ENCODE measurements at regions not wholly inside any gene's neighbourhood (a gene's known extent, or its start where the extent isn't known, plus 50 kb on each side); places are given as distances from the start of the nearest gene placed in this dataset.

DNA sequence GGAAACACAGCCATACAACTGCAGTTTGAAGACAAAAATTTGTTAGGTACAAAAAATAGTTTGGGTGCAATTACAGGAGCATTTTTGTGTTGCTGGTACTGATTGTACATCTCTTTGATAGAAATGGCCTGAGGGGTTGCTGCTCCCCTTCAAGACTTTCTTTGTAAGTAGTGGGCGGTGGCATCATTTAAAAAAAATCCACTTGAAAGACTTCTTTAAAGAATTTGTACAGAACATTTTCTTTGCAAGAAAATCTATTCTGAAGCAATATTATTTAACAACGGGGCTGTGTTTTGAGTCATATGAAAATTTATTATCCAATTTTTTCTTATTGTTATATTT, 144.1 kb upstream of the CAV2 start:
- Histone ChIP-seq H3K4me3 (no peak overlapping the region), H3K27ac (peak overlapping the region; percentile 44 to 69 (median 68)), H3K4me1 (peaks cover 0 to 40% (median 22%) of the 10 kb centered on the region in 4 donors), H3K27me3 (no peaks in the 10 kb centered on the region), H3K36me3 (no peaks in the 10 kb centered on the region), H3K9me3 (no peaks in the 10 kb centered on the region)
- WGBS (ENCODE audit: insufficient coverage, low coverage, low lambda C conversion rate, missing lambda C conversion rate): 45% methylated on average over 2 of the region's 2 CpGs
- intact Hi-C loops (cut with DNase I): no loop called here
- TF ChIP-seq POLR2A (IDR thresholded peaks at IDR 0.05): no peak
- TF ChIP-seq, protein P1, sequence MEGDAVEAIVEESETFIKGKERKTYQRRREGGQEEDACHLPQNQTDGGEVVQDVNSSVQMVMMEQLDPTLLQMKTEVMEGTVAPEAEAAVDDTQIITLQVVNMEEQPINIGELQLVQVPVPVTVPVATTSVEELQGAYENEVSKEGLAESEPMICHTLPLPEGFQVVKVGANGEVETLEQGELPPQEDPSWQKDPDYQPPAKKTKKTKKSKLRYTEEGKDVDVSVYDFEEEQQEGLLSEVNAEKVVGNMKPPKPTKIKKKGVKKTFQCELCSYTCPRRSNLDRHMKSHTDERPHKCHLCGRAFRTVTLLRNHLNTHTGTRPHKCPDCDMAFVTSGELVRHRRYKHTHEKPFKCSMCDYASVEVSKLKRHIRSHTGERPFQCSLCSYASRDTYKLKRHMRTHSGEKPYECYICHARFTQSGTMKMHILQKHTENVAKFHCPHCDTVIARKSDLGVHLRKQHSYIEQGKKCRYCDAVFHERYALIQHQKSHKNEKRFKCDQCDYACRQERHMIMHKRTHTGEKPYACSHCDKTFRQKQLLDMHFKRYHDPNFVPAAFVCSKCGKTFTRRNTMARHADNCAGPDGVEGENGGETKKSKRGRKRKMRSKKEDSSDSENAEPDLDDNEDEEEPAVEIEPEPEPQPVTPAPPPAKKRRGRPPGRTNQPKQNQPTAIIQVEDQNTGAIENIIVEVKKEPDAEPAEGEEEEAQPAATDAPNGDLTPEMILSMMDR (IDR thresholded peaks at IDR 0.05): no peak
- ATAC-seq (no peak), DNase-seq (no peak)

- H3K9me3 ChIP-seq: no peaks in the 10 kb centered on the region
- no peak overlapping the region for H3K4me3 ChIP-seq
- DNase-seq (peak in 1 of 3 donors; percentile 46), ATAC-seq (peak; percentile 12 to 55 (median 38))
- TF ChIP-seq, protein P1 (IDR thresholded peaks at IDR 0.05): no peak
- no peak for TF ChIP-seq POLR2A (IDR thresholded peaks at IDR 0.05)
- no peaks in the 10 kb centered on the region for H3K36me3 ChIP-seq
- H3K4me1 ChIP-seq: peaks cover 0 to 40% (median 22%) of the 10 kb centered on the region in 4 donors
- WGBS (ENCODE audit: insufficient coverage, low coverage, low lambda C conversion rate, missing lambda C conversion rate): no CpG with 5 or more reads among the region's 1 CpG
- H3K27me3 ChIP-seq: no peaks in the 10 kb centered on the region
- H3K27ac ChIP-seq: no peak overlapping the region
- intact Hi-C loops (cut with DNase I): no loop called here
Measured at GRCh38 chr7:116356333-116356965, 143.1 kb upstream of the CAV2 start.

DNA sequence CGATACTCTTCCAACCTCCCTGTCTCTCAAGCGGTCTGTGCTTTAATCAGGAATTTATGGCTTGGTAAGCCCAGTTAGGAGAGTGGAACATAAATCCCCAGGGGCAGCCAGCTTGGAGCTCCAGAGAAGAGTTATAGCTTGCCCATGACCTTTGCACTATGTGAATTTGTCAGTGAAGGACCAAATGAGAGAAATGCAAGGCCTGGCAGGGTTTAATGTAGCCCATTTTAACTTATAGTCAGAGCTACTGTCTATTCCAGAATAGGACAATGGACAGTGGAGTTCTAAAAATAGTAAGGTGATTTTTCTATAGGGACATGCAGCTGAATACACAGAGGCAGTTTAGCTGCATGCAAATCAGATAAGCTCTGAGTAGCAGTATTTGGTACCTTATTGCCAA, 142.6 kb upstream of the CAV2 start:
- intact Hi-C loops (cut with DNase I): no loop called here
- 79% methylated on average over 2 of the region's 2 CpGs for WGBS (ENCODE audit: insufficient coverage, low coverage, low lambda C conversion rate, missing lambda C conversion rate)

DNA sequence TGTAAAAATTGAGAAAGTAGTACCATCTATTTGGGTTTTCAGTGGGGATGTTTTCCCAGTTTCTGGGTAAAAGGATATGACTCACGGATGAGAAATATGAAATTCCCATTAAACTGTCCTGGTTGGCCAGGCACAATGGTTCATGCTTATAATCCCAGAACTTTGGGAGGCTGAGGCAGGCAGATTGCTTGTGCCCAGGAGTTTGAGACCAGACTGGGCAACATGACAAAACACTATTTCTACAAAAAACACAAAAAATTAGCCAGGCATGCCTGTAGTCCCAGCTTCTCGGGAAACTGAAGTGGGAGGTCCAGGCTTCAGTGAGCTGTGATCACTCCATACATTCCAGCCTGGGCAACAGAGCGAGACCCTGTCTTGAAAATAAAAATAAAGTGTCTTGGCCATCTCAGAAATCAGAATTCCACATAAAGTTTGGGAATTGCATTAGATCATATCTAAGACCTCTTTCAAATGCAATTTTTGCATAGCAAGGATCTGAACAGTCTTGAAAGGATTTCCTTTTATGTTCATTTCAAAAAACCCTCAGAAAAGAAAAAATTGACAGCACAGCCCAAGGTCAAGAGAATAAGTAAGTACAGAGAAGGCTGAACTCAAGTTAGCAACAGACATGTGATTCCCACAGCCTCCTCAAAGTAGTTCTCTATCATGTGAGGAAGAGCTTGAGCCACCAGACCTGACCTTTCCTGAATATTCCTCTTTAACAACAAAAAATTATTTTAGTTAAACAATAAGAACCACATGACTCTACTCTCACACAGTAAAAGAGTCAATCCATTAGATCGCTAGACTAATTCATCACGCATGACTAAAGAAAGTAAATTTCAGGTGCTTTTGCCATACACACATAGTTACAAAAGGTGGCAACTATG, 141.5 kb upstream of the CAV2 start:
- Histone ChIP-seq H3K4me3 (no peak overlapping the region), H3K4me1 (peaks cover 0 to 40% (median 22%) of the 10 kb centered on the region in 4 donors), H3K27me3 (no peaks in the 10 kb centered on the region), H3K9me3 (no peaks in the 10 kb centered on the region), H3K36me3 (no peaks in the 10 kb centered on the region), H3K27ac (no peak overlapping the region)
- 83% methylated on average over 5 of the region's 5 CpGs for WGBS (ENCODE audit: insufficient coverage, low coverage, low lambda C conversion rate, missing lambda C conversion rate)
- ATAC-seq (no peak), DNase-seq (no peak)
- intact Hi-C loops (cut with DNase I): no loop called here
- TF ChIP-seq, protein P1 (IDR thresholded peaks at IDR 0.05): no peak
- no peak for TF ChIP-seq POLR2A (IDR thresholded peaks at IDR 0.05)

More for the DNA sequence above, 142.6 kb upstream of the CAV2 start:
- TF ChIP-seq, protein P1 (IDR thresholded peaks at IDR 0.05): no peak
- no peak for TF ChIP-seq POLR2A (IDR thresholded peaks at IDR 0.05)
- H3K36me3 ChIP-seq: no peaks in the 10 kb centered on the region
- no peak overlapping the region for H3K27ac ChIP-seq
- H3K4me1 ChIP-seq: peaks cover 0 to 40% (median 22%) of the 10 kb centered on the region in 4 donors
- no peaks in the 10 kb centered on the region for H3K9me3 ChIP-seq
- ATAC-seq: no peak
- no peak for DNase-seq
- no peak overlapping the region for H3K4me3 ChIP-seq
- no peaks in the 10 kb centered on the region for H3K27me3 ChIP-seq
